HCT116 (cell line): ENCODE measurements at regions not wholly inside any gene's neighbourhood (a gene's known extent, or its start where the extent isn't known, plus 50 kb on each side); places are given as distances from the start of the nearest gene placed in this dataset.
A peak's percentile ranks its signal among the peaks of the same experiment; 100 is the strongest.

Source experiments
- CTCF ChIP-seq, 3 experiments: fragments of 200-600 bp in 1 of 3; sonication (generic) in 1 of 3; IDR thresholded peaks in 2 of 3; conservative IDR thresholded peaks in 1 of 3; 2 replicates each; pipeline ENCODE4 v1.5.1; 2012 to 2017; ENCODE audit warnings: low read depth in 2 of 3, low read length in 2 of 3, antibody characterized with exemption in 1 of 3, borderline replicate concordance in 1 of 3, control low read depth in 1 of 3, mild to moderate bottlenecking in 1 of 3, mixed read lengths in 1 of 3, mixed run types in 1 of 3, moderate library complexity in 1 of 3; ENCODE audit not compliant: insufficient read depth in 1 of 3
- EZH2 ChIP-seq: fragments of 200-600 bp; sonication (generic); IDR thresholded peaks from 2 replicates; pipeline ENCODE4 v1.6.1; 2017; ENCODE audit warnings: antibody characterized with exemption, mixed run types
- POLR2AphosphoS5 ChIP-seq: IDR thresholded peaks from 2 replicates; pipeline ENCODE4 v1.6.1; 2011; ENCODE audit warnings: mild to moderate bottlenecking, low read depth, low read length, moderate library complexity
- REST ChIP-seq: IDR thresholded peaks from 2 replicates; pipeline ENCODE4 v1.6.1; 2012; ENCODE audit warnings: low read depth

GRCh38 chr12:75705749-75706711 lies 194.6 kb upstream of the KRR1 start:
- TF ChIP-seq CTCF (IDR thresholded peaks at IDR 0.05 in 2 of 3, conservative IDR thresholded peaks at IDR 0.05 in 1 of 3; ENCODE audit: borderline replicate concordance in 1 of 3, insufficient read depth in 1 of 3, low read depth in 2 of 3, low read length in 2 of 3) (no peak), EZH2 (no peak), POLR2AphosphoS5 (peak; percentile 43; the same call in 1 of the 2 replicates), REST (no peak)
